Mesothelial cell of epicardium (in vitro differentiated cells): ENCODE measurements at regions not wholly inside any gene's neighbourhood (a gene's known extent, or its start where the extent isn't known, plus 50 kb on each side); places are given as distances from the start of the nearest gene placed in this dataset.

Experiments
- DNase-seq, 2 experiments: peaks; one replicate each; pipeline ENCODE4 v3.0.0; 2021; ENCODE audit warnings: low spot score in 2 of 2; ENCODE audit not compliant: unreplicated experiment in 2 of 2
- H3K27ac Mint-ChIP-seq: 2 replicates; pipeline ENCODE4 v1.8.0; 2021; ENCODE audit warnings: mixed read lengths
- H3K27me3 Mint-ChIP-seq: 2 replicates; pipeline ENCODE4 v1.8.0; 2021; ENCODE audit warnings: low read depth, mixed read lengths
- H3K36me3 Mint-ChIP-seq: 2 replicates; pipeline ENCODE4 v1.8.0; 2021; ENCODE audit warnings: mixed read lengths
- H3K4me1 Mint-ChIP-seq: 2 replicates; pipeline ENCODE4 v1.8.0; 2021; ENCODE audit warnings: mixed read lengths
- H3K4me3 Mint-ChIP-seq: 2 replicates; pipeline ENCODE4 v1.8.0; 2021; ENCODE audit warnings: mild to moderate bottlenecking, moderate library complexity, mixed read lengths
- H3K9me3 Mint-ChIP-seq: 2 replicates; pipeline ENCODE4 v1.8.0; 2021; ENCODE audit warnings: mixed read lengths
- TF ChIP-seq, protein P1 (sequence below): fragments of 200-600 bp; sonication (generic); IDR thresholded peaks from one replicate; pipeline ENCODE4 v1.5.0; 2021; ENCODE audit warnings: antibody characterized with exemption; ENCODE audit not compliant: unreplicated experiment

DNA sequence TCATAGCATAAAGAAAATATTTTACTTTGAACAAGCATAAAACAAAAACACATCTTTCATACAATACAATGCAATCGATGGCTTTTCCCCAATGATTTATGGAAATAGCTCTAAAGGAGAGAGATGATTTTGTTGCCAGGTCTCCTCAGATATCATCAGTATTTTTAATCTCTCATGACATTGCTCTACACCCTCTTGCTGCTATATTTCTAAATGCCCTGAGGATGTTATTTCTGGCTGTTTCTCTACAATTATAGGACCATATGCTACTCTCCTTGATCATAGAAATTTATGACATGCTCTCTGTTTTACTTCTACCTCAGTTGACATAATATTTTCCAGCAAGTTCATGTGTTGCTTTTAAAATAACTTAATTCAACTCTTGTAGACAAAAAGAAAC lies 654.9 kb upstream of the GBE1 start:
- TF ChIP-seq, protein P1, sequence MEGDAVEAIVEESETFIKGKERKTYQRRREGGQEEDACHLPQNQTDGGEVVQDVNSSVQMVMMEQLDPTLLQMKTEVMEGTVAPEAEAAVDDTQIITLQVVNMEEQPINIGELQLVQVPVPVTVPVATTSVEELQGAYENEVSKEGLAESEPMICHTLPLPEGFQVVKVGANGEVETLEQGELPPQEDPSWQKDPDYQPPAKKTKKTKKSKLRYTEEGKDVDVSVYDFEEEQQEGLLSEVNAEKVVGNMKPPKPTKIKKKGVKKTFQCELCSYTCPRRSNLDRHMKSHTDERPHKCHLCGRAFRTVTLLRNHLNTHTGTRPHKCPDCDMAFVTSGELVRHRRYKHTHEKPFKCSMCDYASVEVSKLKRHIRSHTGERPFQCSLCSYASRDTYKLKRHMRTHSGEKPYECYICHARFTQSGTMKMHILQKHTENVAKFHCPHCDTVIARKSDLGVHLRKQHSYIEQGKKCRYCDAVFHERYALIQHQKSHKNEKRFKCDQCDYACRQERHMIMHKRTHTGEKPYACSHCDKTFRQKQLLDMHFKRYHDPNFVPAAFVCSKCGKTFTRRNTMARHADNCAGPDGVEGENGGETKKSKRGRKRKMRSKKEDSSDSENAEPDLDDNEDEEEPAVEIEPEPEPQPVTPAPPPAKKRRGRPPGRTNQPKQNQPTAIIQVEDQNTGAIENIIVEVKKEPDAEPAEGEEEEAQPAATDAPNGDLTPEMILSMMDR, result no peak
- Mint-ChIP-seq H3K27me3 (peaks cover 6% of the 10 kb centered on the region), H3K4me3 (no peak overlapping the region), H3K4me1 (peaks cover 13% of the 10 kb centered on the region), H3K27ac (no peak overlapping the region), H3K9me3 (no peaks in the 10 kb centered on the region), H3K36me3 (no peaks in the 10 kb centered on the region)
- DNase-seq, result no peak

DNA sequence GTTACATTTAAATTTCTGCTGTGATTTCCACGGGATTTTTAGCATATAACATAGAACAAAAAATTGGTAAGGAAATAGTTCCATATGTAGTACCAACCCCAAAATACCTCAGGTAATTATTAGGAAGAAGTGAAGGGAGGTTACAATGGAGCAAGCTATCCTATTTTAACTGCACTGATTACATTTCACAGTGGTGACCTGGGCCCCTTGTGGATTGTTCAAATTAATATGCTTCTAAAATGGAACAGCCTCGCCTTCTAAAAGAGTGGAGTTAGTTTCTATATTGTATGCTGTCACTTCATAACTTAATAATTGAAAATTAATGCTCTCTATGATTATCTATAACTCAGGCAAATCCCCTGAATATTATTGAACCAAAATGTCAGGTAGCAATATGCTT lies 651.7 kb upstream of the GBE1 start:
- no peak overlapping the region for H3K4me3 Mint-ChIP-seq
- H3K27me3 Mint-ChIP-seq, result peaks cover 4% of the 10 kb centered on the region
- H3K36me3 Mint-ChIP-seq, result no peaks in the 10 kb centered on the region
- no peak overlapping the region for H3K27ac Mint-ChIP-seq
- DNase-seq, result no peak
- peaks cover 13% of the 10 kb centered on the region for H3K4me1 Mint-ChIP-seq
- TF ChIP-seq, protein P1, result no peak
- H3K9me3 Mint-ChIP-seq, result no peaks in the 10 kb centered on the region

DNA sequence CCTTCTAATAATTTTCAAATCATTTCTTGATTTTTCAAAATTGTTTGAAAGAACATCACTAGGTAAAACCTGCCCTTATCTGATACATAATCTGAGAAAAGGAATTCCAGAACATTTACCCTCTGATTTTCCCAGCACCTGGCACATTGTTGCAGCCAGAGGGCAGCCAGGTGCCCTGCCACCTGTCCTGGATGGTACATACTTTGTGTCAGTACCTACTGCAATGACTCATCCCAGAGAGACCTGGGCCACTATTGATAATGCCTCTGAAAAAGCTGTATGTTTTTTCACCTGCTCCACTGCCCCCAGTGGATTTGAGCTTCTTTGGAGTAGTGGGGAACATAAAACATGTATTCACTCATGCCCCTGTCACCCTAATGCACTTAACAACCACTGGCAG lies 648.9 kb upstream of the GBE1 start:
- Mint-ChIP-seq H3K4me1 (peaks cover under 1% of the 10 kb centered on the region), H3K9me3 (no peaks in the 10 kb centered on the region), H3K4me3 (no peak overlapping the region), H3K36me3 (no peaks in the 10 kb centered on the region), H3K27me3 (peaks cover 2% of the 10 kb centered on the region), H3K27ac (no peak overlapping the region)
- DNase-seq, result no peak
- TF ChIP-seq, protein P1, result no peak

DNA sequence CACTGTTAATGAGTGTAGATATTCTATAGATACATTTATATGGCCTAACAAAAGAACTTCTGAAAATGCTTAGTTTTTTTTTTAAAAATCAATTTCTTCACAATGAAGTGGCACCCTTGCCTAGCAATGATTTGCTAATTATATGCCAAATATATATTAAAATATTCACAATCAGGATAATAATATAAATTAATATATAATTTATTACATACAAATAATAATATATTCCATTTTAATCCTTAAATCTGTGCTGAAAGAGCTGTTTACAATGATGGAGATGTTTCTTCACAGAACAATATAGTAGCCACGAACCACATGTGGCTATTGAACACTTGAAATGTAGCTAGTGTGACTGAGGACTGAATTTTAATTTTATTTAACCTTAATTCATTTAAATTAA lies 648.4 kb upstream of the GBE1 start:
- Mint-ChIP-seq H3K4me1 (no peaks in the 10 kb centered on the region), H3K27ac (no peak overlapping the region), H3K4me3 (no peak overlapping the region), H3K36me3 (no peaks in the 10 kb centered on the region), H3K9me3 (no peaks in the 10 kb centered on the region), H3K27me3 (peaks cover 2% of the 10 kb centered on the region)
- TF ChIP-seq, protein P1, result no peak
- DNase-seq, result no peak

DNA sequence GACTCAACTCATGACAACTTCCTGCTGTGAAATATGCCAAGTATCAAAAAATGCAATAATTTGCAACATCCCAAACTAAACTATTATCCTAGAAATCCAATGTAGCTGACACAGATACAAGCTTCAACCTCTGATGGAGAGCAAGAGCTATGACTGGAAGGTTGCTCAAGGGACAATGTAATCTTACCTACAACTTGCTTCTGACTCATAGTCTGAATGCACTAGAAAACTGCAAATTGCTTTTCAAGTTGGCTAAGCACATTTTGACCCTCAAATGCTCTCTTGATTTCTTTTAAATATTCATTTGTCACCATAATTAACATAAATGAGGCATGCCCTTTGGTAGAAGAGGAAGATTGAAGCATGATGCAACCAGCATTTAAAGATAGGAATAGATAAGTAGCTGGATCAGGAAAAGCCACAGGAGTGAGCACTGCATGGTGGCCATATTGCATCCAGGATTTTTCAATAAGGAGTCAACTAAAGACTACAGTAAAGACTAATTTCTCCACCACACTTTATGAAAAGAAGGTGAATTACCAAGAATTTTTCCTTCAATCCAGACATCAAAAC lies 630.8 kb upstream of the GBE1 start:
- Mint-ChIP-seq H3K27ac (no peak overlapping the region), H3K9me3 (peaks cover 11% of the 10 kb centered on the region), H3K4me1 (no peaks in the 10 kb centered on the region), H3K4me3 (no peak overlapping the region), H3K36me3 (no peaks in the 10 kb centered on the region), H3K27me3 (no peaks in the 10 kb centered on the region)
- TF ChIP-seq, protein P1, result no peak
- DNase-seq, result no peak

DNA sequence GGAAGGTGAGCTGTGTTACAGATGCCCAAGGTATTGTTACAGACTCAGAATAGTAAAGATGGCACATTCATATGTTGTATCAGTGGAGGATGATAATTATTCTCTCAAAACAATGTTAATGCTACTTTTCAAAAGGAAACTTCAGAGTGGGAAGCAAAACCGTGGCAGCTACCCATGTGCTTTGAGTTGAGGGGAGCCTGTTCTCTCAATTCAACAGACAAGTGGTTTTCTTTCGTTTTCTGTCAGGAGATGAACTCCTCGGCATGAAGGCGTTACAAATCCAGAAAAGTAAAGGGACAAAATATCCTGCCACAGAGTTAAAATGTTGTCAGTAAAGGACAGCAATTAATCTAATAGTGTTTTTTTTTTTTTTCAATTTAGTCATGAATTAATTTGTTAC lies 629.4 kb upstream of the GBE1 start:
- Mint-ChIP-seq H3K27me3 (no peaks in the 10 kb centered on the region), H3K27ac (no peak overlapping the region), H3K4me3 (no peak overlapping the region), H3K4me1 (no peaks in the 10 kb centered on the region), H3K36me3 (no peaks in the 10 kb centered on the region), H3K9me3 (peaks cover 11% of the 10 kb centered on the region)
- TF ChIP-seq, protein P1, result no peak
- DNase-seq, result no peak
